ENCODE measurements at regions not wholly inside any gene's neighbourhood (a gene's known extent, or its start where the extent isn't known, plus 50 kb on each side); places are given as distances from the start of the nearest gene placed in this dataset.
"Not testable (repeated sequence)": the region's sequence is repeated elsewhere in the genome, so short reads cannot be mapped to it uniquely, and the experiment has no call there.

DNA sequence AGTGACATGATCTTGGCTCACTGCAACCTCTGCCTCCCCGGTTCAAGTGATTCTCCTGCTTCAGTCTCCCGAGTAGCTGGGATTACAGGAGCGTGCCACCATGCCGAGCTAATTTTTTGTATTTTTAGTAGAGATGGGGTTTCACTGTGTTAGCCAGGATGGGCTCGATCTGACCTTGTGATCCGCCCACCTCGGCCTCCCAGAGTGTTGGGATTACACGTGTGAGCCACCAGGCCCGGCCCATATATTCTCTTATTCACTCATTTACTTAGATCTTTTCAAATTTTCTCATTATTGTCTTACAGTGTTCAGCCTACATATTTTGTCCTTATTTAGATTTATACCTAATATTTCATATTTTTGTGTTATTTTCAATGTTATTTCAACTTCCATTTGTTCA, 410.7 kb downstream of the CCSER2 start:
- TF ChIP-seq, protein P1, sequence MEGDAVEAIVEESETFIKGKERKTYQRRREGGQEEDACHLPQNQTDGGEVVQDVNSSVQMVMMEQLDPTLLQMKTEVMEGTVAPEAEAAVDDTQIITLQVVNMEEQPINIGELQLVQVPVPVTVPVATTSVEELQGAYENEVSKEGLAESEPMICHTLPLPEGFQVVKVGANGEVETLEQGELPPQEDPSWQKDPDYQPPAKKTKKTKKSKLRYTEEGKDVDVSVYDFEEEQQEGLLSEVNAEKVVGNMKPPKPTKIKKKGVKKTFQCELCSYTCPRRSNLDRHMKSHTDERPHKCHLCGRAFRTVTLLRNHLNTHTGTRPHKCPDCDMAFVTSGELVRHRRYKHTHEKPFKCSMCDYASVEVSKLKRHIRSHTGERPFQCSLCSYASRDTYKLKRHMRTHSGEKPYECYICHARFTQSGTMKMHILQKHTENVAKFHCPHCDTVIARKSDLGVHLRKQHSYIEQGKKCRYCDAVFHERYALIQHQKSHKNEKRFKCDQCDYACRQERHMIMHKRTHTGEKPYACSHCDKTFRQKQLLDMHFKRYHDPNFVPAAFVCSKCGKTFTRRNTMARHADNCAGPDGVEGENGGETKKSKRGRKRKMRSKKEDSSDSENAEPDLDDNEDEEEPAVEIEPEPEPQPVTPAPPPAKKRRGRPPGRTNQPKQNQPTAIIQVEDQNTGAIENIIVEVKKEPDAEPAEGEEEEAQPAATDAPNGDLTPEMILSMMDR (IDR thresholded peaks at IDR 0.05; ENCODE audit: insufficient read depth, low read length, poor library complexity, severe bottlenecking): not testable (repeated sequence)
- TF ChIP-seq EZH2phosphoT487 (conservative IDR thresholded peaks at IDR 0.05; ENCODE audit: low read length): not testable (repeated sequence)
